ENCODE measurements at regions not wholly inside any gene's neighbourhood (a gene's known extent, or its start where the extent isn't known, plus 50 kb on each side); places are given as distances from the start of the nearest gene placed in this dataset.

- TF ChIP-seq CTCF (IDR thresholded peaks at IDR 0.05): no peak
- no peak for TF ChIP-seq POLR2A (IDR thresholded peaks at IDR 0.05)
Observed at GRCh38 chr6:86031713-86032112, 389.0 kb upstream of the SYNCRIP start.
